PC-9 (cell line): ENCODE measurements at regions not wholly inside any gene's neighbourhood (a gene's known extent, or its start where the extent isn't known, plus 50 kb on each side); places are given as distances from the start of the nearest gene placed in this dataset.

Experiments used
- CTCF ChIP-seq: fragments of 200-600 bp; sonication (generic); conservative IDR thresholded peaks from 2 replicates; pipeline ENCODE4 v1.6.1; 2017; ENCODE audit warnings: mixed run types, antibody characterized with exemption, mild to moderate bottlenecking, moderate library complexity
- EZH2 ChIP-seq: fragments of 200-600 bp; sonication (generic); IDR thresholded peaks from 2 replicates; pipeline ENCODE4 v1.8.0; 2017; ENCODE audit warnings: antibody characterized with exemption, low read depth

DNA sequence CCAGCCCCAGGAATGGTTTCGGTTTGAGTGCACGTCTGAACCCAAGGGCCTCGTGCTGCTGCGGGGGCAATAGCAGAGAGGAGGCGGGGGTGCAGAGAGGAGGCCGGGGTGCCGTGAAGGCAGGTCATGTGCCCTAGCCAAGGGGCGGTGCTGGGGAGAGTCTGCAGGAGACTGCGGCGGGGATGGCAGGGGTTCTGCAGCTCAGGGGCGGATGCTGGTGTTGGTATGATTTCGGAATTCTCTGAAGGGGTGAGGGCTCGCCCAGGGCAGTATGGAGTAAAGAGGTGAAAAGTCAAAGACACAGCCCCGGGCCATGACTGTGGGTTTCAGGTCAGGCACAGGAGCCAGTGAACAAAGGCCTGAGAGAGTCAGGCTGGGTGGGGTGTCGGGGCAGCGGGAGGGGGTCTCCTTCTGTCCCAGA is 186.5 kb upstream of the HDAC4 start:
- TF ChIP-seq CTCF = no peak
- no peak for TF ChIP-seq EZH2
